NB4 (cell line): ENCODE measurements at regions not wholly inside any gene's neighbourhood (a gene's known extent, or its start where the extent isn't known, plus 50 kb on each side); places are given as distances from the start of the nearest gene placed in this dataset.

Experiments used
- DNase-seq: peaks from one replicate; pipeline ENCODE4 v3.0.0; 2010; ENCODE audit warnings: low read depth
- H3K4me3 ChIP-seq: one replicate; pipeline ENCODE4 v1.5.1; 2011; ENCODE audit warnings: mild to moderate bottlenecking, low read depth, low read length, moderate library complexity
- MYC ChIP-seq: IDR thresholded peaks from 2 replicates; pipeline ENCODE4 v1.6.1; 2011; ENCODE audit warnings: low read depth, low read length
- POLR2A ChIP-seq: IDR thresholded peaks from 2 replicates; pipeline ENCODE4 v1.6.1; 2011; ENCODE audit warnings: mild to moderate bottlenecking; ENCODE audit not compliant: insufficient read length; ENCODE audit errors: extremely low read depth
- TF ChIP-seq, protein P1 (sequence below): IDR thresholded peaks from one replicate; pipeline ENCODE4 v1.5.1; 2012; ENCODE audit warnings: low read depth, low read length
- TF ChIP-seq, protein P2 (sequence below): IDR thresholded peaks from 2 replicates; pipeline ENCODE4 v1.6.1; 2011; ENCODE audit warnings: low read depth, low read length

DNA sequence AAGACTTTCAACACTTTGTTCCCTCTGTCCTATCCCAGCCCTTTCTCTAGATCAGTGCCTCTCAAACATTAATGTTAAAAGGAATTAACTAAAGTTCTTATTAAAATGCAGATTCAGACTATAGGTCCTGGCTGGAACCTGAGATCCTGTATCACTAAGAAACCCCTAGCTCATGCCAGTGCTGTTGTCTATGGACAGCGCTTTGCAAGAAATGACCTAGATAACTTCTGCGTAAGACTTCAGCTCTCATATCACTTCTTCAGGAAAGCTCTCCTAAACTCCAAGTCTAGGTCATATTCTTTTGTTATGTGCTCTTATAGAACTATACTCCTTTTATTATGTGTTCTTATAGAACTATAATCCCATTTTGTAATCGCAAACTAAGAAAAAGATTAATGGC, 67.8 kb upstream of the CDIN1 start:
- no peak overlapping the region for H3K4me3 ChIP-seq
- no peak for DNase-seq
- no peak for TF ChIP-seq MYC
- TF ChIP-seq, protein P1, sequence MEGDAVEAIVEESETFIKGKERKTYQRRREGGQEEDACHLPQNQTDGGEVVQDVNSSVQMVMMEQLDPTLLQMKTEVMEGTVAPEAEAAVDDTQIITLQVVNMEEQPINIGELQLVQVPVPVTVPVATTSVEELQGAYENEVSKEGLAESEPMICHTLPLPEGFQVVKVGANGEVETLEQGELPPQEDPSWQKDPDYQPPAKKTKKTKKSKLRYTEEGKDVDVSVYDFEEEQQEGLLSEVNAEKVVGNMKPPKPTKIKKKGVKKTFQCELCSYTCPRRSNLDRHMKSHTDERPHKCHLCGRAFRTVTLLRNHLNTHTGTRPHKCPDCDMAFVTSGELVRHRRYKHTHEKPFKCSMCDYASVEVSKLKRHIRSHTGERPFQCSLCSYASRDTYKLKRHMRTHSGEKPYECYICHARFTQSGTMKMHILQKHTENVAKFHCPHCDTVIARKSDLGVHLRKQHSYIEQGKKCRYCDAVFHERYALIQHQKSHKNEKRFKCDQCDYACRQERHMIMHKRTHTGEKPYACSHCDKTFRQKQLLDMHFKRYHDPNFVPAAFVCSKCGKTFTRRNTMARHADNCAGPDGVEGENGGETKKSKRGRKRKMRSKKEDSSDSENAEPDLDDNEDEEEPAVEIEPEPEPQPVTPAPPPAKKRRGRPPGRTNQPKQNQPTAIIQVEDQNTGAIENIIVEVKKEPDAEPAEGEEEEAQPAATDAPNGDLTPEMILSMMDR: no peak
- TF ChIP-seq, protein P2, sequence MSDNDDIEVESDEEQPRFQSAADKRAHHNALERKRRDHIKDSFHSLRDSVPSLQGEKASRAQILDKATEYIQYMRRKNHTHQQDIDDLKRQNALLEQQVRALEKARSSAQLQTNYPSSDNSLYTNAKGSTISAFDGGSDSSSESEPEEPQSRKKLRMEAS: no peak
- no peak for TF ChIP-seq POLR2A

DNA sequence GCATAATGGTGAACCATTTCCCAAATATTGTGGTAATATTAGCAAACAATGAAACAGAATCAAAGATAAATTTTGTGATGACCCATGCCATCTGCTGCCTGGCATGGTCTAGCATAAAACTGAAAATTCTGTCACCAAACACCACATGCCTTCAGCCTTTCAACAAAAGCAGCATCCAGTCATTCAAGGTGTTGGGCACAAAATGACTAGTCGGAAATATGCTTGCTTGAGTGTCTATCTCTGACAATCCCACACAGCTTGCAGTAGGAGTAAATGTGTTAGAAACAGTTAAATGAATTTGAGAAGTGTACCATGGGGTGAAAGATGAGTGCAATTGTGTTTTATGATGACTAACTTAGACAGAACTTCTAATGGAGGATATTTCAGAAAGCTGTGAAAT, 61.7 kb upstream of the CDIN1 start:
- no peak for DNase-seq
- TF ChIP-seq, protein P2: no peak
- no peak for TF ChIP-seq POLR2A
- no peak for TF ChIP-seq MYC
- TF ChIP-seq, protein P1: no peak
- no peak overlapping the region for H3K4me3 ChIP-seq

DNA sequence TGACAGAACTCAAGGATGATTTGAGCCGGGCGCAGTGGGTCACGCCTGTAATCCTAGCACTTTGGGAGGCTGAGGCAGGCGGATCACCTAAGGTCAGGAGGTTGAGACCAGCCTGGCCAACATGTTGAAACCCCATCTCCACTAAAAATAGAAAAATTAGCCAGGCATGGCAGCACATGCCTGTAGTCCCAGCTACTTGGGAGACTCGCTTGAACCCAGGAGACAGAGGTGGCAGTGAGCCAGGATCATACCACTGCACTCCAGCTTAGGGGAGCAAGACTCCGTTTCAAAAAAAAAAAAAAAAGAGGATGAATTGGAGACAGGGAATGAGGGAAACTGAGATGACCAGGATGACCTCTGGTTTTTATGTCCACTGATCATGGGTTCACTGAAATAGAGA, 60.4 kb upstream of the CDIN1 start:
- no peak overlapping the region for H3K4me3 ChIP-seq
- TF ChIP-seq, protein P1: no peak
- TF ChIP-seq, protein P2: no peak
- no peak for DNase-seq

DNA sequence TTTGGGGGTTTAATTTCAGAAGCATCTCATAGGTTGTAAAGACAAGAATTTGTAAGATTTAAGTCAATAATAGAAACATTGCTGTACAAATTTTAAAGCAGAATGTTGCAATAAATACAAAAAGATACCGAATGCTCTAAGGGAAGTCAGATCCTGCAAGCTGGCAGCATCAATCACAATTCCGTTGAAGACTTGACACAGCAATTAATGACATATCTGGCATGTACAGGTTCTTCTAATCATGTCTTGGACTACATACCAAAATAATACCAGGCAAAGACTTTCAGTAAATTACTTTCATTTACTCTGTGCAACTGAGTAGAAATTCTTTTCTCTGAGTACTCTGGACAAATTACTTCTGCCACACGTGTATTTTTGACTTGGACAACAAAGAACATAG, 54.0 kb upstream of the CDIN1 start:
- H3K4me3 ChIP-seq: no peak overlapping the region
- TF ChIP-seq, protein P2: no peak
- TF ChIP-seq MYC (no peak), POLR2A (no peak)
- TF ChIP-seq, protein P1: no peak

GRCh38 chr15:36527235-36528162, 51.9 kb upstream of the CDIN1 start:
- TF ChIP-seq, protein P1: no peak
- TF ChIP-seq MYC (no peak), POLR2A (no peak)
- TF ChIP-seq, protein P2: no peak
- no peak for DNase-seq
- no peak overlapping the region for H3K4me3 ChIP-seq

More for the DNA sequence above, 54.0 kb upstream of the CDIN1 start:
- no peak for DNase-seq
